CD4-positive, alpha-beta T cell treated with Interleukin-6 for 4 hours (primary cell): ENCODE measurements at regions not wholly inside any gene's neighbourhood (a gene's known extent, or its start where the extent isn't known, plus 50 kb on each side); places are given as distances from the start of the nearest gene placed in this dataset.
"Not testable (repeated sequence)": the region's sequence is repeated elsewhere in the genome, so short reads cannot be mapped to it uniquely, and the experiment has no call there.

Experiments
- DNase-seq: peaks from one replicate; pipeline ENCODE4 v3.0.0-alpha.2; 2020; ENCODE audit warnings: mixed read lengths

DNA sequence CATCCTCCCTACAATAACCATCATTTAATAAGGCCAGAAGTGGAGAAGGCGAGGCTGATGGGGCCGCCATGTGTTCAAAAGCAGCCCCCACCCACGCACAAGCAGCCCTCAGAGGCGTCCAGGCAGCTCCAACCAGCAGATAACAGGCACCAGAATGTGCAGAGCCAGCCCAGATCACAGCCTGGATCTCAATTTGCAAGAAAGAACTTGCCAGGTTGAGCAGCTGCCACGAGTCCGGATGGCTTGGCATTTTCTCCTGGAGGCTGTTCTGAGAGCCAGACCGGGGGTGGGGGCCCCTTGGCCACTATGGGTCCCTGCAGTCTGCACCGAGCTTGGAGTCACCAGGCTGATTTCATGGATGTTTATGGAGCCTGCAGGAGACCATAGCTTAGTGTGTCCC, 338.1 kb downstream of the PREX1 start:
- no peak for DNase-seq

DNA sequence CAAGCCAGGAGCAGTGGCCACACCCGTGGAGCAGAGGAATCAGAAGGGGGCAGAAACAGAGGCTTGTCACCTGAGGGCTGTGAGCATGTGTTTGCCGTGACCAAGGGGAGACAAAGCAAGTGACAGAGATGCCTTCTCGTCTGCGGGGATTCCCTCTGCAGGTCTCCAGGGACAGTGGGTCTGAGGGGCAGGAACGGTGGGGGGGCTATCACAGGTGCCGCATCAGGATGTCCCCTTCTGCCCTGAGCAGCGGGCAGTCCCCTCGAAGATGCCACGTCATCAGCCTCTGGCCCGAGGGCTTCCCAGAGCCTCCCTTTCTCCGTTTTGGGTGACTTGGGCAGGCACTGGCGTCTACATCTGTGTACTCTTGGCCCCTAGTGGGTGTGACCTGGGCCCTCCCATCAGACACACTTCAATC, 338.7 kb downstream of the PREX1 start:
- DNase-seq: no peak

- DNase-seq: not testable (repeated sequence)
Measured at GRCh38 chr20:48488334-48489034, 339.3 kb downstream of the PREX1 start.

- DNase-seq: no peak
Measured at GRCh38 chr20:48486065-48486464, 341.7 kb downstream of the PREX1 start.

DNA sequence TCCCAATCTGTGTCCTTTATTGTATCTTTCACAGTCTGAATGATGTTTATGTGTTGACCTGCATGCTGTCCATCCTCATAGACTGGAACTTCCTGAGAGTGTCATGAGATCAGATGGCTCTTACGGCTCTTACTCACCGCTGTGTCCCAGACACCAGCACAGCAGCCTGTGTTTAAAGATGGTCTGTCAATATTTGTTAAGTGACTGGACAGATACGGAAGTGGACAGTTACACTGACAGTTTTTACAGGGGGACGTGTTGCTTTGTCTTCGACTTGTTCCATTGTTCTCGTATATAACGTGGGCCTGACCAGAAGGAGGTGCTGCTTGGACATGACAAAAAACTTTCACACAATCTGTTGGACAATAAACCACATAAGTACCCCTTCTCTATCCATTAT, 342.6 kb downstream of the PREX1 start:
- not testable (repeated sequence) for DNase-seq

DNA sequence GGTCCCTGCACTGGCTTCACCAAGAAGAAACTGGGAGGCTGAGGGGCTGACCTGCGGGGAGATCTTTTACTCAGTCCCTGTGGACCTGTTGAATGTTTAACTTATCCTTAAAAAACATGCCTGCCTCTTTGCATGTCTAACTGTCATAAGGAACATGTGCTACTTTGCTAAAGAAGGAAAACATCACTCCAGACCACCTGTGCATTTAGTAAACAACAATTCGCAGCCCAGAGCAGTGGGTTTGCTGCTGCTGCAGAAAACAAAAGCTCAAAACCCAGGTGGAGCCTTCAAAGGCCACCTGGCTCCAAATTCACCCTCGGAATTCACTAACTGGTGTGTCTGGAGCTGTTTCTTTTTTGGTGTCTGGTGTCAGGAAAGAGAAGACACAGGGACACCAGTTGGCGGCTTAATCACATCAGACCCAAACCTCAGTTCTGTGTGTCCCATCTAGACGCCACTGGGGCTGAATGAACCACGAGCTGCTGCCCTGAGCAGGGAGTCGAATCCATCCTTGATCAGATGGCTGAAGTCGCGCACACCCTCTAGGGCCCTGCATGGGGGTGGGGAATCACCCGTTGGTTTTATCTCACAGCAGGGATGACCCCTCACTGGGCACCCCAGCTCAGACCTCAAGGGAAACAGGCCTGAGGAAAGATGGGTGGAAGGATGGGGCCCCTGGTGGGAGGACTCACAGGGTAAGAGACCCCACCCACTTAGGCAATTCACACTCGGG, 344.3 kb downstream of the PREX1 start:
- DNase-seq: no peak

DNA sequence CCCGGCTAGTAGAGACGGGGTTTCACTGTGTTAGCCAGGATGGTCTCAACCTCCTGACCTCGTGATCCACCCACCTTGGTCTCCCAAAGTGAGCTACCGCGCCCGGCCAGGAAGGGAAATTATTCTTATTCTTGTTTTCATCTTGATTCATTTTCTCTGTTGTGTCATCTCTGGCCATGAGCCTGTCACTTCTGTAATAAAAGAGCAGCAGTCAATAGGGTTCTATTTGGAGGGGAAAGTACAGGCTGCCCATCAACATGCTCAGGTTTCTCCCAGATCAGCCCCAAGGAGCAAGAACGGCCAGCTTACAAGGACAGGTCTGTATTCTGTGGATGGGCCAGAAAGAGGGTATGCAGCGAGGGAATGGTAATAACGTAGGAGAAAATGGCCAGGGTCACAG, 345.0 kb downstream of the PREX1 start:
- no peak for DNase-seq

DNA sequence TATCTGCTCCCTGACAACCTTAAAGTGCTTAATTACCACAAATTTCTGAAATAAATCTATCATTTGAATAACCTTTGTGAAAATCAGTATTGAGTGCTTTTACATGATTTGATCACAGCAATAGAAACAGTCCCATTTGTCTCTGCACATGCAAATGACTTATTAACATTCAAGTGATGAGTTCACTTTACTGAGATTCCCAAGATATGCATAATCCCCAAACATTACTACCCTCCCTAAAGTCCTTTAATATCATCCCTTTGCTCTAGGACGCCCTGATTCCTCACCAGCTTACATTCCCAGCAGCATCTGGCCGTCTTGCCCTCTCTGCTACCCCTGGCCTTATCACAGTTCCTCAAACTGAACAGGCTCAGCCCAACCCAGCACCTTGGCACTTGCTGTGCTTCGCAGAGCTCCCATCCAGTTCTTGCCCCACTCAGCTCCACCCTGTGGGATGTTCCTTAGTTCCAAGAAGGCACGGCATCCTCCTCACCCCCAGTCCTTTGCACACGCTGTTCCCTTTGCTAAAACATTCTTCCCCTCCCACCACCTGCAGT, 347.5 kb downstream of the PREX1 start:
- no peak for DNase-seq

- no peak for DNase-seq
Measured at GRCh38 chr20:48478806-48479585, 348.8 kb downstream of the PREX1 start.

DNA sequence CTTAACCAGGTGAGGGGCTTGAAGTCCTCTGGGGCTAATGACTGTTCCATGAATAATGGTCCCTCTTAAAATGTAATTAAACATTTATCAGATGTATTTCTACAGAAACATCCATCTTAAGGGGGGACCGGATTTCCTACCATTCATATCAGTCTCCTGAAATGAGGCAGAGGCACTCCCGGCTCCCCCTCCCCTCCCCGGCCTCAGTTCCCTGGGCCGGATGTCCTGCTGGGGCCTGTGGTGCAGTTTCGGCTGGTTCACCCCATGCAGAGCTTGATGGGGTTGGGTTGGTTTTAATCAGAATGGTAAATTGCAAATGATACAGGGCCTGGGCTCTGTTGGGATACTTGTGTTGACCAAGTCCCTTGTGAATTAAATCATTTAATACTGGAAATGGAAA, 349.4 kb downstream of the PREX1 start:
- no peak for DNase-seq

DNA sequence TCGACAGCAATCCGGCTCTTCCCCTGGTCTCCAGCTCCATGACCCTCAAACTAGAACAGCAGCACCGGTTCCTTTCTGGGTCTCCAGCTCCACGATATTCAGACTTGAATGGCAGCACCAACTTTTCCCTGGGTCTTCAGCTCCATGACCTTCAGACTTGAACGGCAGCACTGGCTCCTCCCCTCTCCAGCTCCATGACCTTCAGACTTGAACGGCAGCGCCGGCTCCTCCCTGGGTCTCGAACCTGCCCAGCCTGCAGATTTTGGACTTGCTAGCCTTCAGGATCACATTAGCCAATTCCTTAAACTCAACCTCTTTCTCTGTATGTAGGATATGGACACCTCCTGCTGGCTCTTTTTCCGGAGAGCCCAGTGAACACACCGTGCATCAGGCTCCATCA, 350.9 kb downstream of the PREX1 start:
- no peak for DNase-seq

DNA sequence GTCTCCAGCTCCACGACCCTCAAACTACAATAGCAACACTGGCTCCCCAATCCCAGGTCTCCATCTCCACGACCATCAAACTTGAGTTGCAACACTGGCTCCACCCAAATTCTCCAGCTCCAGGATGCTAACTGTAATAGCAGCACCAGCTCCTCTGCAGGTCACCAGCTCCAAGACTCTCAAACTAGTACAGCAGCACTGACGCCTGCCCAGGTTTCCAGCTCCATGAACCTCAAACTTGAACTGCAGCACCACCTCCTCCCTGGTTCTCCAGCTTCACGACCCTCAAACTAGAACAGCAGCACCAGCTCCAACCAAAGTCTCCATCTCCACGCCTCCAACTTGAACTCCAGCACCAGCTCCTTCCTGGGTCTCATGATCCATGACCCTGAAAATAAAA, 353.8 kb downstream of the PREX1 start:
- no peak for DNase-seq

- DNase-seq: no peak
Measured at GRCh38 chr20:48471759-48472408, 355.9 kb downstream of the PREX1 start.

DNA sequence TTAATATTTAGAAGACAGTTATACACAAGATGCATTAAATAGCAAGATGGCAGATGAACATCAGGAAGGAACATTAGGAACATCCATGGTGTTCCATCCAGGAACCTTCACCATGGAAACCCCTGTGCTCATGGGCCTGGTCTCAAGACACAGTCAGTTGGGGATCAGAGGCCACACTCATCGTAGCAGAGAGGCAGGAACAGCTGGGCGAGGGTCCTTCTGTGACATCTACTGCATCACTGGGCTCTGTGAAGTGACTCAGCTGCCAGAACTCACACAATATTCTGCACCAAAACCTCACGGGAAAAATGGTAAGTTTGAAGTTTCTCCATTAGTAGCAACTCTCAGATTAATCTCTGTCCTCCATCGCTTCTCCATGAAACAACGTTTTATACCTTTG, 356.6 kb downstream of the PREX1 start:
- no peak for DNase-seq

- DNase-seq: no peak
Measured at GRCh38 chr20:48470141-48470540, 357.7 kb downstream of the PREX1 start.

GRCh38 chr20:48469026-48469425, 358.8 kb downstream of the PREX1 start:
- DNase-seq: no peak

DNA sequence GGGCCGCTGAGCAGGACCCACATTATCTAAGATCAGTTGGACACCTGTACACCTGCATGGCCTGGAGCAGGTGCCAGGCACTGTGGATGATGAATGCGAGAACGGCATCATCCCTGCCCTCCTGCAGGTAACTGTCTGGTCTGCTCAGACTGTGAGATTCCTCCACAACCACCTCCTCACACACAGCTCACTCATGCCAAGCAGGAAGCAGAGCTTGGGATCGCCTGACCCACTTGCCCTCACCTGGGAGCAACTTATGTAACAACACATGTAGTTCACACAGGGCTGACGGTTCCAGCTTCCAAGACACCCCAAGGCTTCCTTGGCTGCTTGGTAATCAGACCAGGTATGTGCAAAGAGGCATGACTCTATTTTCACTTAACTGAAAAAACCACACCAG, 359.2 kb downstream of the PREX1 start:
- no peak for DNase-seq

DNA sequence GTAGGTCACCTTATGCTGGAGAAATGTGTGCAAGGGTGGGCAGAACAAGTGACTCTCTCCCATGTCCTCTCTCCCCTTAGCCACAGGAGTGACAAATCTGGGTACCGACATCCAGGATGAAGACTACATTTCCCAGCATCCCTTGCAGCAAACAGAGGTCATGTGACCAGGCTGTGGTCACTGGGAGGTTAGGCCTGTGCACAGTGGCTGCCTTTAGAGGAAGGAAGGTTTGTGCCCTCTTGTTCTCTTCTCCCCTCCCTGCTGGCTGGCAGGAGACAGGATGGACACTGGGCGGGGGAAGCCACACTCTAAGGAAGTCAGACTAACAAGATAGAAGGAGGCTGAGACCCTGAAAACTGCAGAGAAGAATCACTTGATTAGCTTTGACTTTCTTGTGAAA, 360.2 kb downstream of the PREX1 start:
- DNase-seq: no peak

- DNase-seq: no peak
Measured at GRCh38 chr20:48465271-48465670, 362.5 kb downstream of the PREX1 start.

DNA sequence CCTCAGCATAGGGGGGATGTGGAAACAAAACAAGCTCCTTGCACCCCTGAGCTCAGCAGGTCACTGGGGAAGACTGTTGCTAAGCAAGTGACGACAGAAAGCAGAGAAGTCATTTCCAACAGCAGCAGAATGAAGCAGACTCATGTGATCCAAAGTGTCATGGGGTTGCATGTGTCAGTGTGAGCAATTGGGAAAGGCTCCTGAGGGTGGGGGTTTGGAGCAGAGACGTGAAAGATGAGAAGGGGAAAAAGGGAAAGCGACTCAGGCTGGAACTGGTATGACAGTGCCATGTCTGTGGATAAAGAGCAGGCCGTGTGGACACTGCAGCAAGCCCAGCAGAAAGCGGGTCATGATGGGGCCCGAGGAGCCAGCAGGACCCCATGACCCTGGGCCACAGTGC, 363.9 kb downstream of the PREX1 start:
- DNase-seq: no peak

GRCh38 chr20:48463096-48463720, 364.6 kb downstream of the PREX1 start:
- no peak for DNase-seq

DNA sequence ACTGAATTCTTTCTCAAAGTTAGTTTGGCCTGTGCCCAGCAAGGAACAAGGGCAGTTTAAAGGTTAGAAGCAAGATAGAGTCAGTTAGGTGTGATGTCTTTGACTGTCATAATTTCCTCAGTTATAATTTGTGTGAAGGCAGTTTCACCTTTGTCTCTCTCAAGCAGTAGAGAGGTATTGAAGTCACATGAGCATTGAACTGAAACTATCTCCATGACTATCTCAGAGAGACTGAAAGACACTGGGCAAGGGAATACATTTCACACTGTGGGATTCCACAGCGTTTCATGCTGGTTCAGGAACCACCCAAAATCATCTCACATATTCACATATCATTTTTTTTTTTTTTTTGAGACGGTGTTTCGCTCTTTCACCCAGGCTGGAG, 366.1 kb downstream of the PREX1 start:
- DNase-seq: no peak
